Stimulated activated CD8-positive, alpha-beta memory T cell treated with anti-CD3 and anti-CD28 coated beads, Interleukin-4, amount 100 ng/mL, for 1 hour (primary cell): ENCODE measurements at regions not wholly inside any gene's neighbourhood (a gene's known extent, or its start where the extent isn't known, plus 50 kb on each side); places are given as distances from the start of the nearest gene placed in this dataset.
"Not testable (repeated sequence)": the region's sequence is repeated elsewhere in the genome, so short reads cannot be mapped to it uniquely, and the experiment has no call there.

Experiments
- DNase-seq, 2 donors: peaks; one replicate each; pipeline ENCODE4 v3.0.0-alpha.2; 2020; ENCODE audit warnings: low read depth in 2 of 2, low spot score in 1 of 2

GRCh38 chr2:57141269-57141668, 905.3 kb upstream of the VRK2 start:
- no peak for DNase-seq

GRCh38 chr2:57146951-57147350, 899.7 kb upstream of the VRK2 start:
- DNase-seq, result no peak

- DNase-seq, result no peak
Measured at GRCh38 chr2:57156231-57156924, 890.2 kb upstream of the VRK2 start.

GRCh38 chr2:57160976-57161375, 885.6 kb upstream of the VRK2 start:
- DNase-seq, result no peak

- no peak for DNase-seq
Measured at GRCh38 chr2:57177176-57177575, 869.4 kb upstream of the VRK2 start.

- no peak for DNase-seq
Measured at GRCh38 chr2:57180042-57180567, 866.5 kb upstream of the VRK2 start.

GRCh38 chr2:57180678-57181077, 865.9 kb upstream of the VRK2 start:
- no peak for DNase-seq

- no peak for DNase-seq
Measured at GRCh38 chr2:57181315-57182038, 865.1 kb upstream of the VRK2 start.

- no peak for DNase-seq
Measured at GRCh38 chr2:57182916-57183315, 863.7 kb upstream of the VRK2 start.

GRCh38 chr2:57185568-57185967, 861.0 kb upstream of the VRK2 start:
- DNase-seq, result no peak

- DNase-seq, result no peak
Measured at GRCh38 chr2:57190007-57190406, 856.6 kb upstream of the VRK2 start.

DNA sequence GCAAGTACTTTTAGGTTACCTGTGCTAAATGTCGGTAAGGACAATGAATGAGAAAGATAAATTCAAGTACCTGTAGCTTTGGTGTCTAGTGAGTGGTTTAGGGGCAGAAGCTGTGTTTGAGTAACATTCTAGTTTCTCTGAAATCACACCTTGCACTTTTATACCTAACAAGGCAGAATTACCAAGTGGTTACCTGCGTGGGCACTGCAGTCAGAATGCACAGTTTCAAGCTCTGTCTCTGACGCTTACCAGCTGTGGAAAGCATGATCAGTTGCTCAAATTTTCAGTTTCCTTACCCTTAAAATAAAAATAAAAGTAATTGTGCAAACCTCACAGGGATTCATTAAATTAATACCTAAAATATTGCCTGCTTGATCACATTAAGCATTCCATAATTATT, 846.9 kb upstream of the VRK2 start:
- no peak for DNase-seq

GRCh38 chr2:57204364-57204763, 842.2 kb upstream of the VRK2 start:
- no peak for DNase-seq

GRCh38 chr2:57205241-57205640, 841.4 kb upstream of the VRK2 start:
- no peak for DNase-seq

- DNase-seq, result no peak
Measured at GRCh38 chr2:57207191-57207590, 839.4 kb upstream of the VRK2 start.

GRCh38 chr2:57209799-57210198, 836.8 kb upstream of the VRK2 start:
- DNase-seq, result no peak

DNA sequence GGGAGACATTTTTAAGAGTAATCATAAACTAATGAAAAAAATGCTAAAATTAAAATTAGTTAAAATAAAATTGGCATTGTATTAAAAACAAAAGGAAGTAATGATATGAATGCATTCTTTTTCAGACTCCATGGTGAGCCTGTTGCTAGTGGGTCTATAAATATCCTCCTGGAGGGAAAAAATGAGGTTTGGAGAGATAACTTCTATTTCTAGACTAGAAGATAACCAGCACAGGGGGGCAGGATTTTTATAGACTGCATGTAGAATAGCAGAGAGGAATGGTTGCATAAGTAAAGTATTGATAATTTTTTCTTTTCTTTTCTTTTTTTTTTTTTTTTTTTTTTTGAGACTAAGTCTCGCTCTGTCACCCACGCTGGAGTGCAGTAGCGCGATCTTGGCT, 835.8 kb upstream of the VRK2 start:
- no peak for DNase-seq

GRCh38 chr2:57217013-57217412, 829.6 kb upstream of the VRK2 start:
- no peak for DNase-seq

DNA sequence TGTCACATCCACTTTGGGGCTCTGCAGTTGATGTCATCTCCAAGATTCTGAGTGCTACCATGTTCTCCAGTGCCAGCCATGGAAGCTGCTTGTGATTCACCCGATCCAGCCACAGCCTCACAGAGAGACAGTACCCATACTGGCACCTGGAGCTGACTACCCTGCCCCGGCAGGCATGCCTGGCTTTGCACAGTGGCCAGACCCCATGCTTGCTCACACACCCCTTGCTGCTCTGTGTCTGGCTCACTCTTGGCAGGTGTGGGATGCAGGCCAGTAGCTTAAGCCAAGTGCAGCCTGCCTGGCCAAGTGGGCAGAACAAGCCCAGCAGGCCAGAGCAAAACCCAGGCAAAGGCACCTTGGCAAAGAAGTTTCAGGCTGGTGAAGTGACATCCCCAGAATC, 828.4 kb upstream of the VRK2 start:
- DNase-seq, result no peak

DNA sequence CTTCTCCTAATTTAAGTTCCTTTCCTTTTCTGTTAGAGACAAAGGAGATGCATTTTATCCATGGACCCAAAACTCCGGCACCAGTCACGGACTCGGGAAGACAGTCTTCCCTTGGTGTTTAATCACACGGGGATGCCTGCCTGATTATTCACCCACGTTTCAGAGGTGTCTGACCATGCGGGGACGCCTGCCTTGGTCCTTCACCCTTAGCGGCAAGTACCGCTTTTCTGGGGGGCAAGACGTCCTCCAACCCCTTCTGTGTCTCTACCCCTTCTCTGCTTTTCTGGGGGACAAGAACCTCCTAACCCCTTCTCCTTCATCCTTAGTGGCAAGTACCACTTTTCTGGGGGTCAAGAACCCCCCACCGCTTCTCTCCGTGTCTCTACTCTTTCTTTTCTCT, 816.9 kb upstream of the VRK2 start:
- not testable (repeated sequence) for DNase-seq

DNA sequence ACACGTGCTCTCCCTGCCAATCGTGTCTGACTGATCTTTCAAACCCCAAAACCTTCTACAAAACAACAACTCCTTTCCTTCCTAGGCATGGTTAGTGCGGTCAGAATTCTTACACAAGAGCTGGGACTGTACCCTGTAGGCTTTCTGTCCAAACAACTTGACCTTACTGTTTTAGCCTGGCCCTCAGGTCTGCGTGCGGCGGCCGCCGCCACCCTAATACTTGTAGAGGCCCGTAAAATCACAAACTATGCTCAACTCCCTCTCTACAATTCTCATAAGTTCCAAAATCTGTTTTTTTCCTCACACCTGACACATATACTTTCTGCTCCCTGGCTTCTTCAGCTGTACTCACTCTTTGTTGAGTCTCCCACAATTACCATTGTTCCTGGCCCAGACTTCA, 814.3 kb upstream of the VRK2 start:
- DNase-seq, result not testable (repeated sequence)

DNA sequence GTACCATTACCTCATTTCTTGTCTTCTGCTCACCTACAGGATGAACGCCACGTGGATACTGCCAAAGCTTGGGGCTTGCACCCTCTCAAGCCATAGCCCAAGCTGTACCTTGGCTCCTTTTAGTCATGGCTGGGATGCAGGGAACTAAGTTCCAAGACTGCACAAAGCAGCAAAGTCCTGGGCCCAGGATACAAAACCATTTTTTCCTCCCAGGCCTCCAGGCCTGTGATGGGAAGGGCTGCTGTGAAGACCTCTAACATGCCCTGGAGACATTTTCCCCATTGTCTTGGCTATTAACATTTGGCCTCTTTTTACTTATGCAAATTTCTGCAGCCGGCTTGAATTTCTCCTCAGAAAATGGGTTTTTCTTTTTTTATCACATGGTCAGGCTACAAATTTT, 795.1 kb upstream of the VRK2 start:
- not testable (repeated sequence) for DNase-seq

DNA sequence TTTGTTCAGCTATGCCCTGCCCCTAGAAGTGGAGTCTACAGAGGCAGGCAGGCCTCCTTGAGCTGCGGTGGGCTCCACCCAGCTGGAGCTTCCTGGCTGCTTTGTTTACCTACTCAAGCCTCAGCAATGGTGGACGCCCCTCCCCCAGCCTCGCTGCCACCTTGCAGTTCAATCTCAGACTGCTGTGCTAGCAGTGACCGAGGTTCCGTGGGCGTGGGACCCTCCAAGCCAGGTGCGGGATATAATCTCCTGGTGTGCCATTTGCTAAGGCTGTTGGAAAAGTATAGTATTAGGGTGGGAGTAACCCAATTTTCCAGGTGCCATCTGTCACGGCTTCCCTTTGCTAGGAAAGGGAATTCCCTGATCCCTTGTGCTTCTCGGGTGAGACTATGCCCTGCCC, 770.2 kb upstream of the VRK2 start:
- DNase-seq, result not testable (repeated sequence)
